HG03045 (cell line): ENCODE measurements at regions not wholly inside any gene's neighbourhood (a gene's known extent, or its start where the extent isn't known, plus 50 kb on each side); places are given as distances from the start of the nearest gene placed in this dataset.
"Not testable (repeated sequence)": the region's sequence is repeated elsewhere in the genome, so short reads cannot be mapped to it uniquely, and the experiment has no call there.

ENCODE experiments used
- ATAC-seq: cut with Tn5 transposase; IDR thresholded peaks from one replicate; pipeline ENCODE4 v1.9.1; 2021; ENCODE audit warnings: mild to moderate bottlenecking, moderate library complexity; ENCODE audit not compliant: unreplicated experiment

DNA sequence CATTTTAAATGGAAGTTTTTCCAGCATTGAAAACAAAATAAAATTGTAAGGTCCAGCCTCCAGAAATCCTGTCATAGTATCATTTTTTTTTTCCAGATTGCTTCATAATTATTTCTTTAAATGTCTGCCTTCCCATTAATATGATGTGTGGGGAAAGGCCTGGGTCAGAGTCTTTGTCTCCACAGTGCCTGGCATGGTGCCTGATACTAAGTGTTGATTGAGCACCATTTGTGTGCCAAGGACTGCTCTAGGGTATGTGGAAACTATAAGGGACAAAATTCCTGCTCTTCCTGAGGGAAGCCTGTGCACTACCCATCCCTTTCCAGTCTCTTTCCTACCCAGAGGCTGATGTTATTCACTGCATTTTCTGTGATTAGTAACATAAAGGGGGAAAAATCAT is 53.1 kb upstream of the BEND4 start:
- ATAC-seq: no peak

DNA sequence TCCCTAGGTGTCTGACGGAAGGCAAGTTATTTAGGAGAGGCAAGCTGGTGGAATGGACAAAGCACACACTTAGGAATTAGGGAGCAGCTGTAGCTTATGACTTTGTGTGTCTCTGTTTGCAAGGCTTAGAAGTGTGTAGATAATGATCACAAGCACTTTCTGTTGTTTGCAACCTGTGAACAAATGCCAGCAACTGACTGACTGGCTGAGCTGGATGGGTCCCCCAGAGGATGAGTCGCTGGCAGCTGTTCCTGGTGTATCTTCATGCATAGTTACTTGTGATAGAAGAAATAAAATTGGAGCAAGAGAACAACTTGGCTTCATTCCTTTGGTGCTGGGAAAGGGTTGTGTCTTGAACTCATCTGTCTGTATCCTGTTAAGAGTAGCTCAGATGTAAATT is 64.2 kb upstream of the BEND4 start:
- no peak for ATAC-seq

DNA sequence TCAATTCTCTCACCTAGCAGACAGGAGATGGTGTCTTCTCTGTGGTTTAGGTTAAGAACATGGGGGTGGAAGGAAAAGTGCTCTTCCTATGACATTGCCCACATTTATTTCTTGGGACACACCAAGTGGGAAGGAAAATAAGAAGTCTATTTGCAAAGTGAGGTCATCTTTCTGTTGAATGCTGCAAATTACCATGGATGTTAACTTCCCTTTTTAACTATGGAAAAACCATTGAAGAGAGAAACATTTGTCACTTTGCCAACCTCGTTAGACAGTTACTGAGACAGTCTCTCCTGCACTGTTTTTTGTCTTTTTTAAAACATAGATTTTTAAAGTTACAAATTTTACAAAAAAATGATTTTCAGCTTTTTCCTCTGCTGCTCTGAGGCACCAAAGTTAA is 72.8 kb upstream of the BEND4 start:
- ATAC-seq: no peak

DNA sequence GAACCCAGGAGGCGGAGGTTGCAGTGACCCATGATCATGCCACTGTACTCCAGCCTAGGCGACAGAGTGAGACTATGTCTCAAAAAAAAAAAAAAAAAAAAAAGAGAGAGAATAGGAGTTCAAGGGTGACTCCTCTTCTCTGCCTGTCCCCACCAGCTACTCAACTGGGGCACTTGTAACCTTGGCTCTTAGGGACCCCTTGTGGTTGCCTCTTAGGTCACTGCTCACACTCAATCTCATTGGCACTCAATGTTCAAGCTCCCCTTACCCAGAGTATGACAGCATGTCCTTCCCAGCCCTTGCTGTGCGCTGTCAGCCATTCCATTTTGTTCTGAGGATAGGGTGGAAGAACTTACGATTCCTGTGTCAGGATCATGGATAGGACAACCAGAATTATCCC is 82.4 kb upstream of the BEND4 start:
- ATAC-seq: no peak

DNA sequence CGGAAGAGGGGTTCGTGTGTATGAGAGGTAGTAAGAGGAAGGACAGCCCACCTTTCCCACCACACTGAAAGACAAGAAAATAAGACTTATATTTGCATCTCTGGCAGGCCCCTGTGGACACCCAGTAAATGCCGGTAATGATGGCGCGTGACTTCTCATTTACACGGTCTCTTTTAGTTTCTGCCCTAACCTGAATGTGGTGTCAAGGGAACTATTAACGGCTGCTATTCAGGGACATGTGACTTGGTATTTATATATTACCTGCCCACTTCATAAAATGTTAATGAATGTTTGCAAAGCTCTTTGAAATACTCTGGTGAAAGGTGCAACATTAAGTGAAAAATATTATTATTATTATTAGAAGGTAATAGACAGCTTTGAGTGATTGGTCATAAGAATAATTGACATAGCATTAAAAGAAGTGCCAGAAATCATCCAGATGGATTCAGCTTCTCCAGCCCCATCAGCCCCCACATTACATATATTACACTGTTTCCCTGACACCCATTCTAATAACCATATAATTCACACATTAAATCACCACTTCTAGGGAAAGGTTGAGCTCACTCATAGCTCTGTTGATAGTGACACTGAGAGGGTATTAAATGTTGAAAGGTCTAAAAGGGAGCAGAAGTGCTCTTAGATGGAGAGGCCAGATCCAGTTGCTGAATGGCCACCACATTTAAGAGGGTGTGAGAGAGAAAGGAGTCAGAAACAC is 83.0 kb upstream of the BEND4 start:
- ATAC-seq: no peak

DNA sequence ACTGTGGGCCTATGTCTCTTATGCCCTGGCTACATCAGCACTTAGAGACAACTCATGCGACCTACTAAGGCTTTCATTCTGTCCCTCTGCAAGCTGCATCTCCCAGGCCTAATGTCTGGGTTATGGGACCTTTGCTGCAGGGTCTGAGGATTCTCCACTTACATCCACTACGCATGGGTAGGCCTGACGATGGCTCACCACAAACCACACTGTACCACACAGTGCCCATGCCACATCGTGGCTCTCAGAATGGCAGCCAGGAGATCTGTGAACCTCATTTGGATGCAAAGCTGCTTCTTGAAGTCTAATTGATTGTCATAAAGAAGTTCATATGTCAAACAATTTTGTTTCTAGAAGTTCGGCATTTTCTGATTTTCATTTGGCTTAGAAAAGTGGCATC is 84.6 kb upstream of the BEND4 start:
- ATAC-seq: no peak

DNA sequence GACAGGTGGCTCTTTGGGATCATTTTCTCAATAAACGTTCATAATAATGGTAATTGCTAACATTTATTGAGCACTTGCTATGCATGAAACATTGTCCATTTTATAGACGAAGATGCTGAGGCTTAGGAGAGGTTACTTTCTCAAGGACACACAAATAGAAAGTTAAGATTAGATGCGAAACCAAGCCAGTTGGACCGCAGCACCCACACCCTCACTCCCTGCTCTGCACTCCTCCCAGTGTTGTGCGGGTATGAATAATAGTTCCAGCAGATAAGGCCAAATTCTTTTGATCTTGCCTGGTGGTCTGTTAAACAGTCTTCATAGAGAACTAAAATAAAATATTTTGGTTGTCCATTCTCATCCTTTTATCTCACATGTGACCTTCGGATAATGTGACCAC is 85.0 kb upstream of the BEND4 start:
- no peak for ATAC-seq

DNA sequence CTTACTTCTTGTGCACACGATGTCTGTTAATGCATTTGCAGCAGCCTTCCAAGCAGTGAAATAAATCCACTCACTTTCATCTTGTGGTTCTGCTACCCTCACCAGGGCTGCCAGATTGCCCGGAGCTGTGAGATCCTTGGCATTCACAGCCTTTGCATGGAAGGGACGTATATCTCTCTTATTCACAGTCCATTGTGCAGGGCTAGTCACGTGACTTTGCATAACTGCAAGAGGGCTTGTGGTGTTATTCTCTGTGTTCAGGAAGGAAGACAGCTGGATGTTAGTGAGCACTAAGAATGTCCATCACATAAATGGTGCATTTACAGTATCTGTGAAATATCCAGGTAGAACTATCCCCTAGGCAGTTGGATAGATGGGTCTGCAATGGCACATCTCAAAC is 96.5 kb upstream of the BEND4 start:
- no peak for ATAC-seq

DNA sequence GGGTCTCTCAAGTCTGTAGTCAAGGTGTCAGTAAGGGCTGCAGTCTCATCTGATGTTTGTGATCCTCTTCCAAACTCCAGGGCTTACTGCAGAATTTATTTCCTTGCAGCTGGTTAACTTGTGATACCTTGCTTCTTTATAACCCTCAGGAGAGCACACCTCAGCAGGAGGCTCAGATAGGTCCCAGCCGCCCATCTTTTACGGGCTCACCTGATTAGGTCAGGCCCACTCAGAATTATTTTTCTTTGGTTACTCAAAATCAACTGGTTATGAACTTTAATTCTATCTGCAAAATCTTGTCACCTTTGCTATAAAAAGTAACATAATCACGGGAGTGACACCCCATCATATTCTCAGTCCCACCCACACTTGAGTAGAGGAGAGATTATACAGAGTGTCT is 99.9 kb upstream of the BEND4 start:
- ATAC-seq: no peak

DNA sequence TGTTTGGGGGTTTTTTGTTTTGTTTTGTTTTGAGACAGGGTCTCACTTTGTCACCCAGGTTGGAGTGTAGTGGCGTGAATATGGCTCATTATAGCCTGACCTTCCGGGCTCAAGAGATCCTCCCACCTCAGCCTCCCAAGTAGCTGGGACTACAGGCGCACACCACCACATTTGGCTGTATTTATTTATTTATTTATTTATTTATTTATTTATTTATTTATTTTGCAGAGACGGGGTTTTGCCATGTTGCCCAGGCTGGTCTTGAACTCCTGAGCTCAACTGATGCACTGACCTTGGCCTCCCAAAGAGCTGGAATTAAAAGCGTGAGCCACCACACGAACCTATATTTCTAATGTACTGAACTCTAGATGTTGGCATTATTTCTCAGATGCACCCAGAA is 105.2 kb upstream of the BEND4 start:
- not testable (repeated sequence) for ATAC-seq

DNA sequence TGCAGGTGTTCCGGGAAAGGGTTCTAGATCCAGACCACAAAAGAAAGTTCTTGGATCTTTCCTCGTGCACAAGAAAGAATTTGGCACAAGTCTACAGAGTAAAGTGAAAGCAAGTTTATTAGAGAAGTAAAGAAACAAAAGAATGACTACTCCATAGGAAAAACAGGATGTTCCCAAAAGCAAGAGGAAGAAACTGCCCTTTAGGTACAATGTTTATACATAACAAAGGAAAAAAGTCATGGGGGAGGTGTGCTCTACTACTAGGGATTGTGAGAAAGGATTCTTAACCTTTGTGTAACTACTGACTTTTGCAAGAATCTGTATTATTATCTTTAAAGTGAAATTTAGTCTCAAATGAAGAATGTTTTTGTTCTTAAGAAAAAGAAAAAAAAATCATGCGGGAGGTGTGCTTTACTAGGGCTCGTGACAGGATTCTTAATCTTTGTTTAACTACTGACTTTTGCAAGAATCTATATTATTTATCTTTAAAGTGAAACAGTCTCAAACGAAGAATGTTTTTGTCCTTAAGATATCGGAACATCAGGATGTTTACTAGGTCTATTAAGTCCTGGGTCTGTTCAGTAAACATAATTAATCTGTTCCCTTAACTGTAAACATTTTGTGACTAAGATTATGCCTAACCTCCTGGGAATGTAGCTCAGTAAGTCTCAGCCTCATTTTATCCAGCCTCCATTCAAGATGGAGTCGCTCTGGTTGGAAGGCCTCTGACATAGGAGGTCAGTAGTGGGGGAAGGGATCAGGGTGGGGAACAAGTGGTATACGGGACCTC is 110.4 kb upstream of the BEND4 start:
- no peak for ATAC-seq

DNA sequence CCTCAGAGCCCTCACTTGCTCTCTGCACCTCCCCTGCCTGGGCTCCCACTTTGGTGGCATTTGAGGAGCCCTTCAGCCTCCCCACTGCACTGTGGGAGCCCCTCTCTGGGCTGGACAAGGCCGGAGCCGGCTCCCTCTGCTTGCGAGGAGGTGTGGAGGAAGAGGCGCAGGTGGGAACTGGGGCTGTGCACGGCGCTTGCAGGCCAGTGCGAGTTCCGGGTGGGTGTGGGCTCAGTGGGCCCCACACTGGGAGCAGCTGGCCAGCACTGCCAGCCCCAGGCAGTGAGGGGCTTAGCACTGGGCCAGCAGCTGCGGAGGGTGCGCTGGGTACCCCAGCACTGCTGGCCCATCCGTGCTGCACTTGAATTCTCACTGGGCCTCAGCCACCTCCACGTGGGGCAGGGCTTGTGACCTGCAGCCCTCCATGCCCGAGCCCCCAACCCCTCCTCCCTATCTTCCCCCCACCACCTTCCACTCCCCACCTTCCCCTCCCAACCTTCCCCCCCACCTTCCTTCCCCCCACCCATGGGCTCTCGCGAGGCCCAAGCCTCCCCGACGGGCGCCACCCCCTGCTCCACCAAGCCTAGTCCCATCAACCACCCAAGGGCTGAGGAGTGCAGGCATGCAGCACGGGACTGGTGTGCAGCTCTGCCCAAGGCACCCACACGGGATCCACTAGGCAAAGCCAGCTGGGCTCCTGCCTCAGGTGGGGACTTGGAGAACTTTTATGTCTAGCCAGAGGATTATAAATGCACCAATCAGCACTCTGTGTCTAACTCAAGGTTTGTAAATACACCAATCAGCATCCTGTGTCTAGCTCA is 113.5 kb upstream of the BEND4 start:
- no peak for ATAC-seq

DNA sequence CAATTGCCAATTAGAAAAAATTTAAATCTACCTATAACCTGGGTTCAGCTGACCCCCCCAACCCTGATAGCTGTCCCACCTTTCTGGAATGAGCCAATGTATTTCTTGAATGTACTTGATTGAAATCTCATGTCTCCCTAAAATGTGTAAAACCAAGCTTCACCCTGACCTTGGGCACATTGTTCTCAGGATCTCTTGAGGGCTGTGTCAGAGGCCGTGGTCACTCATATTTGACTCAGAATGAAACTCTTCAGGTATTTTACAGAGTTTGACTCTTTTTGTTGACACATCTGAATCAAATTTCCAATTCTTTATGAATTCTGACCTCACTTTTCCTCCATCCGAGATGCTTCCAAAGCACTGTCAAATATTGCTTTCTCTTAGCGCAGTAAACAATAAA is 115.3 kb upstream of the BEND4 start:
- ATAC-seq: no peak

DNA sequence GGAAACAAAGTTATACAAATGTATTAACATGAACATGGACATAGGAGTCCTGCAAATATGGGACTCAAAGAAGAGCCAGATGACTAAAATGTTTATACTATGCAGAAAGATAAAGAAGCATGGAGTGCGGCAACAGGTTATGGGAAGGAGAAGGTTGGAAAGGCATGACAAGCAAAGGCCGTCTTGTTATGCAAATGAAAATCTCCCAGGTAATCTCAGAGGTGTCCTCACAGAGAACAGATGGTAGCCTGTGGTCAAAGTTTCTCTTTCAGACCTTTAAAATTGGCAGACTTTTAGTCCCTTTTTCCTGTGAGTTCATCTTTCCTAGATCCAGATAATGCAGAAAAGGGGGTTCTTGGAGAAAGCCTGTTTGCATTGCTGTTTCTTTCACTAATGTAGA is 116.4 kb upstream of the BEND4 start:
- ATAC-seq: no peak

DNA sequence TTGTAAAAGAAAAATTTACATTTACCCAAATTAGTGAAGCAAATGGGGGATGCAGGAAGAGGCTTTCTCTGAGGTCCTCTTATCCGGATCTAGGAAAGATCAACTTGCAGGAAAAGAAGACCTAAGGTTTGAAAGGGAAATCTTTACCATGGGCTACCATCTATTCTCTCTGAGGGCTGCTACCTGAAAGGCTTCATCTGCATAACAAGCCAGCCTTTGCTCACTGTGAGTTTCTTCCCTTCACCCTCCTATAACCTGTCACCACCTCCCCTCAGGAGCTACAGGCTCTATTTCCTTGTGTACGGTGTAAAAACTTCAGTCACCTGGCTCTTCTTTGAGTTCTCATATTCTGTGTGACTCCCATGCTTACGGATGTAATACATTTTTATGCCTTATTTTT is 118.6 kb upstream of the BEND4 start:
- ATAC-seq: no peak

DNA sequence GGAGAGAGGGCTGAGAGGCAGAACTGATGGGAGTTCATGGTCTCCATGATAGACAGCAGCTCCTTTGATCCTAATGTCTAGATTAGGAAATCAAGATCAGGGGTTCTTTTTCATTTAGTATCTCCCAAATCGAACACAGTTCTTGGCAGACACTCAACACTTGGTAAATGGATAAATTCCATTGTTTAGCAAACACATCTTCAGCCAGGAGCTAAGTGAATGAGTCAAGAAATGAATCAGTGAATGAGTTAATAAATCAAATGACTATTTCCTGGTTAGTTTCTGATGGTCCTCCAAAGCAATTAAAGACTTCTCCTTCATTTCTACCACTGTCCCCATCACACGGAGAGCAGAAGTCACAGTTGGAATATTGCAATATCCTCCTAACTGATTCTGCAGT is 120.0 kb upstream of the SHISA3 start:
- ATAC-seq: no peak

DNA sequence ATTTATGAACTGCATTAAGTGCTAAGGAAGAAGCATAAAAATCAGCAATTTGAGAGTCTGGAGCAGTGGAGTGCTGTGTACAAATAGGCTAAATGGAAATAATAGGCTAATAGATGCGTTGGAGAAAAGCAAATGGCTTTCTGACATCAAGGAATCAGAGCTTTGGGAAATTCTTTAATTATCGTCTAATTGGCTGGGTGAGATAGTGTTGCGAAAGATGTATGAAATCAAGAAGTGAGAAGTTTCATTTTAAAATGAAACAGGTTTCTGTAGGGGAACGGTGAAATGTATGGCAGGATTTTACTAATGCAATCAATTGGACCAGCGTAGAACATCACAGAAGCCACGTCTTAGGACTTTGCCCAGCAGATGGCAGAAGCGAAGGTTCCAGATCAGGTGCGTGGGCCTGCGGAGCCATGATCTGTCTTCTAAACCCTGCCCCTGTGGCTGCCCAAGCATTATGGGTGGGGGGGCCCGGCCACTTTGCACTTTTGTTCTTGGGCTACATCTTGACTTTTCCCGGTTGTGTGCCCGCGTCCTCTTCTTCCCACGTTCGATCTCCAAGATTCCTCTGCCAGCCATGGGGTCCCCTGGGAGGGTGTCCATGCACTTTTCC is 118.5 kb upstream of the SHISA3 start:
- ATAC-seq: no peak

DNA sequence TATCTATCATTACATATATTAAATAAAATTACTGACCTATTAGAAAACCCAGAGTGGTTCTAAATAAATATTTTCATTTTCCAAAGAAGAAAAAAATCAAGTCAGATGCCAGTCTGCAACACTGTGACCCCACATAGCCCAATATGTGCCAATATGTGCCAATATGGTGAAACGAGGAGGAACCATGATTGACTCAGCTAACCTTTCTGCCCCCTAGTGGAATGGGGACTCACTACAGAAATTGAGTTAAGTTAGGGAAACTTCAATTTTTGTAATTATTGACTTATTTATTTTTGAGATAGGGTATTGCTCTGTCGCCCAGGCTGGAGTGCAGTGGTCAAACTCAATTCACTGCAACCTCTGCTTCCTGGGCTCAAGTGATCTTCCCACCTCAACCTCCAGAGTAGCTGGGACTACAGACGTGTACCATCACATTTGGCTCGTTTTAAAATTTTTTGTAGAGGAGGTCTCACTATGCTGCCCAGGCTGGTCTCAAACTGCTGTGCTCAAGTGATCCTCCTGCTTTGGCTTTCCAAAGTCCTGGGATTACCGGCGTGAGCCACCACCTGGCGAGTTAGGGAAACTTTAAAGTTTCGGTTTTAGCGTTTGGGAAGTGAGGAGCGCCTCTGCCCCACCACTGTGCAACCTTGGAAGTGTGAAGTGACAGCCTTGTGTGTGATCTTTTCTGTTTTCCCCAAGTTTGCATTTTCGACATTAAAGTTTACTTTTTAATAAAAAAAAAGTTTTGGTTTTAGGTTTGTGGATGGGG is 116.8 kb upstream of the SHISA3 start:
- ATAC-seq: no peak

DNA sequence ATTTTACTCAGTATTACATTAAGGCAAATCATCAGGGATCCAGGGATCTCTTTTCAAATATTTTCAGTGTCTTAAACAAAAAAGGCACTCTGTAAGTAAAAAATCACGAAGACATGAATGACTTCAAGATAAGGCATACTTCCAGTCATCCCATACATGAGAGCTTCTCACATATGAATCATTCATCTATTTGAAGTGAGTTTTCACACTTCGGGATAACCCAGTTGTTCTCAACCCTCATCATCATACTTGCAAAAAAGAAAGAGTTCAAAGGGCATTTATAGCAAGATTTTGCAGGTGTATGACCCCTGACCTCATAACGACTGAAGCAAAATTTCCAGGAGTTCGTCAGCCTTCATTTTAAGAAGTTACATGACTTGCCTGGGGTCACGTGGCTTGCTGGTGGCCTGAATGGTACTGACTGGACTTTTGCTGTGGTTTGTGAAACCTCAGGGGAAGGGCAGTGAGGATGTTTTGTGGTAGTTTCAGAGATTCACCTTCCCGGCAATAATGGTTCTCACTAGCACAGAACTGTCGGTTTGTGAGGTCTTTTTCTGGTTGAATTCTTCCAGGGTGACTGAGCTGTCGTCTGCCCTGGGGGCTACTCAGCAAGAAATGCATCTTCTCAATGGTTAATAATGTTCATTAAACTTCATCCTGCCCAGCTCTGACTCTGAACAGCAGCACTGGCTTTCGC is 115.8 kb upstream of the SHISA3 start:
- ATAC-seq: peak; percentile 73
